SJSA1 (cell line): ENCODE measurements at regions not wholly inside any gene's neighbourhood (a gene's known extent, or its start where the extent isn't known, plus 50 kb on each side); places are given as distances from the start of the nearest gene placed in this dataset.
A peak's percentile ranks its signal among the peaks of the same experiment; 100 is the strongest.

Experiments
- DNase-seq, 2 experiments: peaks; one replicate each; pipeline ENCODE4 v3.0.0-alpha.2; 2015 to 2020; ENCODE audit warnings: low spot score in 2 of 2, low read depth in 1 of 2
- H3K27ac ChIP-seq: fragments of 250-450 bp; sonication (Bioruptor Pico); 2 replicates; pipeline ENCODE4 v1.5.1; 2020; ENCODE audit warnings: mild to moderate bottlenecking, moderate library complexity
- H3K27me3 ChIP-seq: fragments of 250-450 bp; sonication (Bioruptor Pico); replicated peaks from 2 replicates; pipeline ENCODE4 v1.5.1; 2020; ENCODE audit warnings: mild to moderate bottlenecking, moderate library complexity
- H3K36me3 ChIP-seq: fragments of 250-450 bp; sonication (Bioruptor Pico); 2 replicates; pipeline ENCODE4 v1.5.1; 2020; ENCODE audit warnings: mild to moderate bottlenecking
- H3K4me1 ChIP-seq: fragments of 250-450 bp; sonication (Bioruptor Pico); replicated peaks from 2 replicates; pipeline ENCODE4 v1.6.1; 2021; ENCODE audit warnings: mild to moderate bottlenecking
- H3K4me3 ChIP-seq: fragments of 250-450 bp; sonication (Bioruptor Pico); 2 replicates; pipeline ENCODE4 v1.5.1; 2020; ENCODE audit warnings: mild to moderate bottlenecking
- H3K9me3 ChIP-seq: fragments of 250-450 bp; sonication (Bioruptor Pico); replicated peaks from 2 replicates; pipeline ENCODE4 v1.5.1; 2020; ENCODE audit warnings: mild to moderate bottlenecking

GRCh38 chr2:134129900-134130537 is 123.9 kb upstream of the MGAT5 start:
- H3K4me1 ChIP-seq = no peaks in the 10 kb centered on the region
- no peaks in the 10 kb centered on the region for H3K27me3 ChIP-seq
- H3K36me3 ChIP-seq = no peaks in the 10 kb centered on the region
- no peaks in the 10 kb centered on the region for H3K9me3 ChIP-seq
- DNase-seq = no peak
- no peak overlapping the region for H3K27ac ChIP-seq
- no peak overlapping the region for H3K4me3 ChIP-seq

GRCh38 chr2:134131681-134132489 is 122.0 kb upstream of the MGAT5 start:
- Histone ChIP-seq H3K27ac (no peak overlapping the region), H3K4me3 (no peak overlapping the region), H3K4me1 (no peaks in the 10 kb centered on the region; the same call in 1 of the 2 replicates), H3K27me3 (no peaks in the 10 kb centered on the region), H3K36me3 (no peaks in the 10 kb centered on the region), H3K9me3 (no peaks in the 10 kb centered on the region)
- no peak for DNase-seq

GRCh38 chr2:134132490-134132857 is 121.4 kb upstream of the MGAT5 start:
- Histone ChIP-seq H3K9me3 (no peaks in the 10 kb centered on the region), H3K27me3 (no peaks in the 10 kb centered on the region), H3K4me3 (no peak overlapping the region), H3K27ac (no peak overlapping the region), H3K36me3 (no peaks in the 10 kb centered on the region), H3K4me1 (no peaks in the 10 kb centered on the region; the same call in 1 of the 2 replicates)
- no peak for DNase-seq

GRCh38 chr2:134133622-134134312 is 120.1 kb upstream of the MGAT5 start:
- Histone ChIP-seq H3K9me3 (no peaks in the 10 kb centered on the region), H3K27ac (no peak overlapping the region), H3K27me3 (no peaks in the 10 kb centered on the region), H3K4me1 (no peaks in the 10 kb centered on the region; the same call in 1 of the 2 replicates), H3K36me3 (no peaks in the 10 kb centered on the region), H3K4me3 (no peak overlapping the region)
- DNase-seq = no peak

- no peaks in the 10 kb centered on the region for H3K36me3 ChIP-seq
- no peak overlapping the region for H3K27ac ChIP-seq
- no peaks in the 10 kb centered on the region for H3K27me3 ChIP-seq
- no peaks in the 10 kb centered on the region for H3K9me3 ChIP-seq
- H3K4me1 ChIP-seq = no peaks in the 10 kb centered on the region; the same call in 1 of the 2 replicates
- DNase-seq = no peak
- H3K4me3 ChIP-seq = no peak overlapping the region
Measured at GRCh38 chr2:134134313-134134706, 119.6 kb upstream of the MGAT5 start.

- Histone ChIP-seq H3K27me3 (no peaks in the 10 kb centered on the region), H3K4me3 (no peak overlapping the region), H3K9me3 (no peaks in the 10 kb centered on the region), H3K4me1 (no peaks in the 10 kb centered on the region; the same call in 1 of the 2 replicates), H3K27ac (no peak overlapping the region), H3K36me3 (no peaks in the 10 kb centered on the region)
- no peak for DNase-seq
Measured at GRCh38 chr2:134134827-134135226, 119.0 kb upstream of the MGAT5 start.

- Histone ChIP-seq H3K4me3 (no peak overlapping the region), H3K36me3 (no peaks in the 10 kb centered on the region), H3K27ac (no peak overlapping the region), H3K4me1 (no peaks in the 10 kb centered on the region; the same call in 1 of the 2 replicates), H3K9me3 (no peaks in the 10 kb centered on the region), H3K27me3 (no peaks in the 10 kb centered on the region)
- no peak for DNase-seq
Measured at GRCh38 chr2:134135793-134136192, 118.1 kb upstream of the MGAT5 start.

- no peaks in the 10 kb centered on the region for H3K36me3 ChIP-seq
- no peak overlapping the region for H3K4me3 ChIP-seq
- DNase-seq = no peak
- no peaks in the 10 kb centered on the region; the same call in 1 of the 2 replicates for H3K4me1 ChIP-seq
- no peak overlapping the region for H3K27ac ChIP-seq
- H3K9me3 ChIP-seq = no peaks in the 10 kb centered on the region
- no peaks in the 10 kb centered on the region for H3K27me3 ChIP-seq
Measured at GRCh38 chr2:134136731-134137130, 117.1 kb upstream of the MGAT5 start.

- peak in 1 of 2 experiments; percentile 9 for DNase-seq
- H3K4me3 ChIP-seq = no peak overlapping the region
- H3K27me3 ChIP-seq = no peaks in the 10 kb centered on the region
- no peaks in the 10 kb centered on the region; the same call in 1 of the 2 replicates for H3K4me1 ChIP-seq
- no peak overlapping the region for H3K27ac ChIP-seq
- H3K36me3 ChIP-seq = no peaks in the 10 kb centered on the region
- H3K9me3 ChIP-seq = no peaks in the 10 kb centered on the region
Measured at GRCh38 chr2:134137182-134137611, 116.7 kb upstream of the MGAT5 start.

- H3K27me3 ChIP-seq = no peaks in the 10 kb centered on the region
- no peaks in the 10 kb centered on the region for H3K36me3 ChIP-seq
- H3K4me3 ChIP-seq = no peak overlapping the region
- H3K9me3 ChIP-seq = no peaks in the 10 kb centered on the region
- H3K4me1 ChIP-seq = peaks cover 8% of the 10 kb centered on the region
- DNase-seq = no peak
- H3K27ac ChIP-seq = no peak overlapping the region
Measured at GRCh38 chr2:134138115-134138514, 115.8 kb upstream of the MGAT5 start.

GRCh38 chr2:134139611-134140010 is 114.3 kb upstream of the MGAT5 start:
- H3K27me3 ChIP-seq = no peaks in the 10 kb centered on the region
- H3K36me3 ChIP-seq = no peaks in the 10 kb centered on the region
- no peak for DNase-seq
- H3K4me1 ChIP-seq = peaks cover 8% of the 10 kb centered on the region
- no peak overlapping the region for H3K27ac ChIP-seq
- no peaks in the 10 kb centered on the region for H3K9me3 ChIP-seq
- no peak overlapping the region for H3K4me3 ChIP-seq

GRCh38 chr2:134140251-134140661 is 113.6 kb upstream of the MGAT5 start:
- DNase-seq = no peak
- Histone ChIP-seq H3K27me3 (no peaks in the 10 kb centered on the region), H3K27ac (no peak overlapping the region), H3K36me3 (no peaks in the 10 kb centered on the region), H3K4me3 (no peak overlapping the region), H3K4me1 (peaks cover 8% of the 10 kb centered on the region), H3K9me3 (no peaks in the 10 kb centered on the region)

GRCh38 chr2:134141598-134142340 is 112.1 kb upstream of the MGAT5 start:
- Histone ChIP-seq H3K36me3 (no peaks in the 10 kb centered on the region), H3K4me3 (no peak overlapping the region), H3K27me3 (no peaks in the 10 kb centered on the region), H3K4me1 (peaks cover 11% of the 10 kb centered on the region), H3K9me3 (no peaks in the 10 kb centered on the region), H3K27ac (no peak overlapping the region)
- no peak for DNase-seq
